GM18867 (cell line): ENCODE measurements at regions not wholly inside any gene's neighbourhood (a gene's known extent, or its start where the extent isn't known, plus 50 kb on each side); places are given as distances from the start of the nearest gene placed in this dataset.

Experiments used
- ATAC-seq: cut with Tn5 transposase; IDR thresholded peaks from one replicate; pipeline ENCODE4 v1.9.1; 2021; ENCODE audit warnings: mild to moderate bottlenecking, moderate library complexity; ENCODE audit not compliant: unreplicated experiment

DNA sequence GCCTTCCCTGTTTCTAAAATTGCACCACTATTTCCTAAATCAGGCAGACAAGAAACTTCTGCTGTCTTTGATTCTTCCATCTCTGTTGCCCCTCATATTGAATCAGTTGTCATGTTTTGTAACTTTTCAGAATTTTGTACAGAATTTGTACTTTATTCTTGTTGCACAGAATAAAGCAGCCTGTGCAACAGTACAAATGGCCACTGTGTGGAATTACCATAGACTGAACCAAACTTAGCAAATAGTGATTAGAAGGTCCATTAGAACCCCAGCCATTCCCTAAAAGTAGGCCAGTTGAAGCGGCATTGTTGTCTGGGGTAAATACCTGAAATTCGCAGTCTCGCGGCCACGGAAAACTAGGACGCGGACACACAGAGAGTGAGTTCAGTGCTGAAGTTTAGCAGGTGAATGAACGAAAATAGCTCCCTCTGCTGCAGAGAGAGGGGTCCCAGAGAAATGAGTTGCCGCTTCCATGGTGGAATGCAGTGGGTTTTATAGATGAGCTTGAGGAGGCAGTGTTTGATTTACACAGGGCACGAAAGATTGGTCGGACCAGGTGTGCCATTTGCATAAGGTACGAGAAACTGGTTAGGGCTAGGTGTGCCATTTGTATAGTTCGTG lies 71.8 kb downstream of the C4orf33 start:
- ATAC-seq, result no peak

DNA sequence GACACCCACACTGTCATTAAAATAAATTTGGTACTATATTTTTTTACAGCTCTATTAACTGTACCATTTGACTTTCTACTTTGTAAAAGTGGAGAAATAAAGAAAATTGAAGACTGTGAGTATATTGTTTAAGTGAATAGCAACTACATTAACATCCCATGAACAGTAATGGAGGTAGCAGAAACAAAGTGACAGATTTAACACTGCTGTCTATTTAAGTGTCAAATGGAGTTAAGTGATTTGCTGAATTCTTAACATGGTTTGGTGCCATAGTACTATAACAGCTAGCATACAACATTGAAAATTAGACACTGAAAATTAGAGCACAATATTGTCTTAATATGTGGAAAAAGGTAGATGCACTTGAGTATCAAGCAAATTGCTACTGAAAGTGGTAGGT lies 76.2 kb downstream of the C4orf33 start:
- no peak for ATAC-seq

DNA sequence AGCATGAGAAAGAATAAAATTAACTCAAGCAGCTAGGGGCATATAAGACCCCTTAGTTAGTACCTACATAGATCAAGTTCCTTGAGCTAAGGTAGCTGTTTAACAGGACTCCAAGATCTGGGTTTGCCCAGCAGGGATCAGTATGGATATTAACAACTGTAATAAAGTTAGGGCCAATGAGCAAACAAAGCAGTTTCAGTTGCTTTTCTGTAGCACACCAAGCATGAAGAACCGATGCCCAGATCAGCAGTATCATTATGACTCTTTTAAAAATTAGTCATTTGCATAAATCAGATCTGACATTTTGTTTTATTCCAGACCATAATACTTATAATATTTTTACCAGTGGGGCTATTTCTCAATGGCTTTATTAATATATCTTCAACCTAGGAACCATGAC lies 80.9 kb downstream of the C4orf33 start:
- peak; percentile 53 for ATAC-seq

DNA sequence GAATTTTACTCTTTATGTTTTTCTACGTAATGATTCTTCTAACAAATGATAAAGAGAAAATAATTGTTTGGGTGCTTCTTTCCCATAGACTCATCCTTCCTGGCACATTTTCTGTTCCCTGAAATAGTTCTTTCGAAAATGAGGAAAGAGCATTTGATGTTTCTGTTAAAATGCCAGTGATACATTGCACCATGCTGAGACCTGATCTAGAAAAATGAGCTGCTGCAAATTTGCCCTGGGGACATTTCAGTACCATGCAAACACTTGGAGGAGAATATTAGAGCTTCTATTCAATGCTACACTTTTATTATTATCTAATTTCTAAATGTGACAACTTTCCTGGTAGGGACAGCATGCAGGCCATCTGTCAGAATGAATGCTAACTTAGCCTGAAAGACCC lies 83.3 kb downstream of the C4orf33 start:
- no peak for ATAC-seq

DNA sequence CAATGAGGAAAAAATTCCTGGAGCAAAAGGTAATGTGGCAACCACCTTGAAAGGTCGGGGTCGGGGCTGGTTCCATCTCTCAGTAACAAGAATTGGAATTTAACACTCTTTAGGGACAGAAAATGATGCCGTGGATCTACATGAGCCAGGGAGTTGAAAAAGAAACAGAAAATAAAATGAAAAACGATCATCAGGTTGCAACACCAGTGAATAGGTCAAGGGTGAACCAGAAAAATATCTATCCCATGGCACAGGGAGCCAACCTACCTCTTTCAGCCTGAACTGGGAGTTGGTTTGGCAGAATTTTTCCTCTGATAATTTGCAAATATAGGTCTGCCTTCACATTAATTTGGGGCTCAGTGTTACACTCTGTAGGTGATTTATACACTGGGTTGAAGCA lies 93.7 kb downstream of the C4orf33 start:
- no peak for ATAC-seq

DNA sequence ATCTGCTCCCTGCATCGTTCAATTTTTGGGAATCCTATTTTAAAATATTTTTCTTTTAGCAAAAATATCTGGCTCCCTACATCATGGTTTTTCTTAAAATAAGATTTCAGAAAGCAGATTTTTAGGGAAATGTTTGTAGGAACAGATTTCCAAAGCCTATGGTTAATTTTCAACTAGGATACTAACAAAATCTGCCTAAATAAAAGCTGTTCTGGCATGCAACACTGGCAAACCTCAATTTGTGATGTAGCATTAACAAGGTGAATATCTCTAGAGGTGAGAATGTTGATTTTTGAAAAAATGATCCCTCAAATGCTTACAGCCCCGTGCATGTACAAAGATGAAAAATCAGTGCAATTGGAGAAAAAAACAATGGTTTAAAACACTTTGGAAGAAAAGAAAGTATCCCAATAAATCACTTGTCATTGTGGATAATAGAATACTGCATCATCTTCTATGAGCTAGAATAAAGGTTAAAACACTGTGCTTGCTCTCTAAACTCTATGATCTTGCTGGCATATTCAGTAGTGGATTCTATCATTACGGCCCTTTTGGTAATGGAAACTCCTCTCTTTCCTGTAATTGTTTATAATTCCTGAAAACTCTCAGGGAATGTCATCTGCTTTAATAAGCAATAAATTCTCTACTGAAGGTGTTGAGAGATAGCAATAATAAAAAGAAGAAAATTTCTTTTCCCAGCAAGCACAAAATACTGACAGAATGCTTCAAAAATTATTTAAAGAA lies 97.6 kb downstream of the C4orf33 start:
- ATAC-seq, result no peak

DNA sequence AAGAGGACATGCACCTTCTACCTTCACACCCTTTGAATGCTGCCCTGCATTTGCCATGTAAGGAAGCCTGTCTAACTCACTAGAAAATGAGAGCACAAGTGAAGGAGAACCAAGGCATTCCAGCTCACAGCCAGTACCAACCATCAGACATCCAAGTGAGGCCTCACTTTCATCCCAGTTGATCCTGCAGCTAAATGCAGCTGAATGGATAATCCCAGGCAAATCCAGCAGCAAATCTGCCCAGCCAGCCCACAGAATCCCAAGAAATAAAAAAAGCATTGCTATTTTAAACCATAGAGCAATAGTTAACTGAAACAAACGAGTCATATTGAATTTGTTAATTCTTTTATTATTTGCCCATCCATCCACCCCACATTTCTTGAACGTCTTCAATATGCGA lies 112.5 kb downstream of the C4orf33 start:
- no peak for ATAC-seq

DNA sequence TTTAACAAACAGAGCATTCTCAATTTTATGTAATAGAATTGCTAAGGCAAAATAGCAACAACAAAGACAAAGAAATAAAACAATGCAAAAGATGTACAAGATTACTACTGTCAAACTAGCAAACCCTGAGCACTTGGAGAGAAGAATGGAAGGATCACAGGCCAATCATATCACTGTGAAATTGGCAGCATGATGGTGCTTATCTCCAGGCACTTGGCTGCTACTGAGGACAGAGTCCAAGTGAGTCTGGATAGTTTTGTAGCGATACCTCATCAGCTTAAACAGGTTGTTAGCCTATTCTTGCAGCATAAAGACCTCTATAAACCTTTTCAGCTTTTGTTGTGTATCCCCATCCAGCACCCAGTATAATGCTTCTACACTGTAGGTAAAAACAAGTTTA lies 117.7 kb downstream of the C4orf33 start:
- no peak for ATAC-seq

DNA sequence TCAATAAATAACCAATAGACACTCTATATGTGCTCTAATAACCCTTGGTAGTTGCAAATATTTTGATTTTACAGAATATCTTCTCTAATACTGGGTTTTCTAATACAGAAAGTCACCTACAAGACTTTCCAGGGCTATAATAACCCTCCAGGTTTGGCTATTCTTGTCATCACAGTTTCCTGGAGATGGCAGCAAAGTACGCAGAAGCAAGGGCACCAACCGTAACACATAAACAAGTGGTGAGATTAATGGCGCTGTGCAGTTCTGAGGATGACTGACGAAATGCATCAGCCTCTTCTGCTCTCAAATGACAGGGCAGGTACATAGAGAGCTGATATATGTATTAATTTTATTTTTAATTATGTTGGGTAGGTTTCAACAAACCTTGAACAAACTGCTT lies 122.4 kb downstream of the C4orf33 start:
- ATAC-seq, result peak; percentile 70

DNA sequence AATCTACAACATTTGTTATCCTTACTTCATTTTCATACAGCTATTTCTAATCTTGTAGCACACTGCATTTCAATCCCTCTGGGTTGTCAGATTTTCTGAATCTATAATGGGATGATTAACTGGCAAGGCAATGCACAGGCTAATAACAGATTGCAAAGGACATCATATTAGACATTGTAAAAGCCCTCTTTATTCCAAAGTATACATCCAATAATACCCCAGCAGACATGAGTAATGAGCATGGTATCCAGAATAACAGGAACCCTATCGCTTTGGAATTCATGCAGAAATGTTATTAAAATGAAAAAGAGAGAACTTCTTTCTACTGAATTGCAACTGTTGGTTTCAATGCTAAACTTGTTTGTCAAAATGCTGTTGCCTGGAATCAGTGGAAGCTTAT lies 122.9 kb downstream of the C4orf33 start:
- no peak for ATAC-seq

DNA sequence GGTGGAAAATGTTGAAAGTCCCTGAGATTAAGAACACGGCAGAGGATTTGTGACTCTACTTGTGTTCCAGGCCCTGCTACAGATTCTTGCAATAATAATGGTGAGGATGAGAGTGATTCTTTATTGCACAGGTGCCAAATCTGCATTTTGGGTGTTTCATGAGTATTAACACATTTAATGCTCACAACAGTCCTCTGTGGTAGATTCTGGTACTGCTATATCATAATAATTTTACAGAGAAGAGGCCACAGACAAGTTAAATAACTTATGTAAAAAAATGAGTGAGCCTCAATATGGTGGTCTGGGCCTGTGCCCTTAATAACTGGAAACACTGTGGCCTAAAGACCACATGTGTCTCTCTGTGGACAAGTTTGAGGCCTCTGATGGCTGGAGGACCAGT lies 124.3 kb downstream of the C4orf33 start:
- ATAC-seq, result no peak

DNA sequence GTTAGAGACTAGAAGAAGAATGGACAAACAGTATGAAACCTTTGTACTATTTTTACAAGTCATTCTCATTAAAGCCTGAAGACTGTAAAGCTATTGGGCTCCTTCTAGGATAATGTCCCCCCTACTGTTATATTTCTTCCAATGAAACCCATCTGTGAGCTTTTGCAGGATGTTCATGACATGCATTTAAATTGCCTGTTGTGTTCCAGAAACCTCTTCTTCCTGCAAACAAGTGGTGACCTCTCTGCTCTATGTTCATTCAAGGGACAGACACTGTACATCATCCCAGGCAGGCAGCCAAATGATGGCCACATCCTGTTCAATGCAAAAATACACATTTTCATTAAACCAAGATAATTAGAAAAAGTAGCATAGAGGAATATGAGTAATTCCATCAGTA lies 128.0 kb downstream of the C4orf33 start:
- ATAC-seq, result no peak

DNA sequence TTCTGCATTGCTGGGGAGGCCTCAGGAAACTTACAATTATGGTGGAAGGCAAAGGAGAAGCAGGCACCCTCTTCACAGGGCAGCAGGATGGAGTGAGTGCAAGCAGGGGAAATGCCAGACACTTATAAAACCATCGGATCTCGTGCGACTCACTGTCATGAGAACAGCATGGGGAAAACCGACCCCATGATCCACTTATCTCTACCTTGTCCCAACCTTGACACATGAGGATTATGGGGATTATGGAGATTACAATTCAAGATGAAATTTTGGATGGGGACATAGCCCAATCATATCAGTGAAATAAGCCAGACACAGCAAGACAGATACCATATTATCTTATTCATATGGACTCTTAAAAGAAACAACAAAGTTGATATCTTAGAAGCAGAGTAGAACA lies 134.9 kb downstream of the C4orf33 start:
- ATAC-seq, result no peak

DNA sequence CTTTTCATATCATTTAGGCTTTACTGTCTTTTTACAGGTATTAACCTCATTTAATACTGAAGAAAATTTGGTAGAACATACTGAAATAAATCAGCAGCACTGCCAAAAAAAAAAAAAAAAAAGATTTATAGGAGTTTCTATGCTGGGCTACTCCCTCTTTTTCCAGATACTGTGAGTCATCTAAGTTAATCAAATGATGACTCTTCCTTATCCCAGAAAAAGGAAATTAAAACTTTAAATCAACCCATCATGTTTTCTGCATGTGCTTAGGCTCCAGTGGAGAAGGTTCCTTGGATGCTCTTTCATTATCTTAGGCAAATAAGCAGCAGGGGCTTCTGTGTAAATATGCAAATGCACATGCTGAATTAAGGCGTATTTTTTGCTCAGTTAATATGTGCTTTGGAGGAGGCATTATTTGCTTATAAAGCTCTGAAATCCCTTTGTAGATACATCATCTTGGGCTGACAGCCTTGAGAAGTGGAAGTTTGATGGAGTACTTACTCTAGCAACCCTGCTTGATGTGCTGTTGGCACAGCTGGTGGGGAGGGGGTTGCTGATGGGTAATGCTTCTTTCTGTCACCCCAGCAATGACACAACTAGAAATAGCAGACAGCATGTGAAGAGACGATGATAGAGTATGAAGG lies 136.1 kb downstream of the C4orf33 start:
- ATAC-seq, result no peak

DNA sequence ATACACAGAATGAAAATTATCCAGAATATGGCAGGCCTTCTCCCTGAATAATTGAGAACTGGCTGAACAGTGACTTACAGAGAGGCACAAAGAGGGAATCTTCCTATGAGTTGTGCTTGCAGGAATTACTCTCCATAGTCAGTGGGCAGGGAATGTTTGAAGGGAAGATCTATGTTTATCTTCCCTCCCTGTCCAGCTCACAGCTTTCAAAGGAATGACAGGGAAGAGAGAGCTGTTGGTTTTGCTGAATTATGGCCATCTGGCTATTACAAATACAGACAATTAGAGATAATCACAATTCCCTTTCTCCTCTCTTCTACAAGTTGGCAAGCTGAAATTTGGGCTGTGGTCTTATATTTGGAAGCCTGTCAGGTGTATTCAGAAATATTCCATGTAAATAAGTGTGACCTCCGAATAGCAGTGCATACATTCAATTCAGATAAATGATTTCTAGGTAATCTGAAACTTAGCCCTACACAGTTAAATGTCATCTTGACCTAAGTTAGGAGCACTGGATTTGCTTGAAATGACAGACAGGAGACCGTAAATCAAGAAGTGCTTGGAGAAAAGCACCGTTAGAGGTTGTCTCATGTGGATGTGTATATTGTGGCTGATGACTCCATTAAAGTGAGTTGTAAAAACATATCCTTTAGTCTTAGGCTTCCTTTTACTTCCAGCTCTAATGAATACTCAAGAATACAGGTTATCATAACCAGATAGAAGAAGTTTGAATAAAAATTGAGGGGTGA lies 136.8 kb downstream of the C4orf33 start:
- no peak for ATAC-seq

DNA sequence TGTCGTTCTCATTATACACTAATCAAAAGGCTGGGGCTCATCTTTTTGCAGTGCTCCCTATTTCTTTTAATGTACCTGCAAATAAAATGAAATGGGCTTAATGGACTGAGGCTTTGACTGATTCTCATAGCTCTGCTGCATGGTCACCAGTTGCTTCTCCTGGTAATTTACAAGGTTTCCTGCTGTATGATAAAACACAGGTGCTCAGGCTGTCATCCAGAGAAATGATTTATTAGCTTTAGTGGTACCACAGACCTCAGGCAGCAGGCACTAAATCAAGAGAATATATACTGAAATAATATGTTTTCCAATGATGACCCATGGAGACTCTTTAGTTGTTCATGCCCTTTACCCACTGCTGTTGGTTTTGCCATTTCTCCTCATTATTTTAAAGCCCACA lies 137.7 kb downstream of the C4orf33 start:
- no peak for ATAC-seq

DNA sequence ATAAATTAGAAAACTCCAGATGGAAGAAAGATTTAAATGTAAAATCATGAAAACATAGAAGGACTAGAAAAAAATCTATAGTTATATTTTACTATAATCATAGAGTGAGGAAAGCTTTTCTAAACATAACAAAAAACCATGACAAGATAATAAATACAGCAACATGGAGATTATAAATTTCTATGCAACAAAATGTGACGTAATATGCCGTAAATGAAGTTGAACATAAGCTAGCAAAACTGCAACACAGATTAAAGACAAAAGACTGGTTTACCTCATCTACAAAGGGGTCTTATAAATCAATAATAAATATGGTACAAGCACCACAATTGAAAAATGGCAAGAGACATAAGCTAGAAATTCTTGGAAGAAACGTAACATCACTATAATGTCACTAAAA lies 140.4 kb downstream of the C4orf33 start:
- no peak for ATAC-seq

DNA sequence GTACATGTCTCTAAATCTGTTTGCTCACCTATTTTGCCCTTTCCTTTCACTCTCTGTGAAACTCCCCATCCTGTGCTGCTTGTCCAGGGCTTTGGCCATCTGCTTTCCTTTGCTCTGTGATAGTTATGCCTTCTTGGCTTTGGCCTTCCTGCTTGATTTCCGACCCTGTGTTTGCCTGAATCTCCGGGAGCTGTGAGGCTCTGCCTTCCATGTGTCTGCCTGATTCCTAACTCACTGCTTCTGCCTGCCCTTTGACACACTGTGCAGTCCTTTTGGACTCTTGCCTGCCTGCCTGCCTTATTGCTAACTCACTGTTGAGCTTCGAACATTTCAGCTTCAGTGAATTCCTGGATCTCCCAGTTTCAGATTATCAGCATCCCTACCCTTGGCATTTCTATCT lies 143.1 kb downstream of the C4orf33 start:
- no peak for ATAC-seq

DNA sequence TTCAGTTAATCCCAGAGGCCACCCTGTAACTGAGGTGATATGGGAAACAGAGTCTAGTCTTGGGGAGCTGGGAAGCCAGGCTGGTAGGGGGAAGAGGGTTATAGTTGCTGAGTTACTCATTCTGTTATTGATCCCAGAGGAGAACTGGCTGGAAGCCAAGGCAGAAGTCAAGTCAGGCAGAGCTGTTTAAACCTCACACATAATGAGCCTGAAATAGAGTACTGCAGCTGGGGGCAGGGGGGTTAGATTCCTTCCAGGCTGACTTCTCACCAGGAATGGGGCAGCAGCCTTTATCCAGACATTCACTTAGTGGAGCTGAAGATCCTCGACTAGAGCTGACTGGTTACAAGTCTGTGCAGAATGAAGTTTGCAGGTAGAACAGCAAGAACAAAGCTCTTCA lies 144.9 kb downstream of the C4orf33 start:
- ATAC-seq, result no peak

DNA sequence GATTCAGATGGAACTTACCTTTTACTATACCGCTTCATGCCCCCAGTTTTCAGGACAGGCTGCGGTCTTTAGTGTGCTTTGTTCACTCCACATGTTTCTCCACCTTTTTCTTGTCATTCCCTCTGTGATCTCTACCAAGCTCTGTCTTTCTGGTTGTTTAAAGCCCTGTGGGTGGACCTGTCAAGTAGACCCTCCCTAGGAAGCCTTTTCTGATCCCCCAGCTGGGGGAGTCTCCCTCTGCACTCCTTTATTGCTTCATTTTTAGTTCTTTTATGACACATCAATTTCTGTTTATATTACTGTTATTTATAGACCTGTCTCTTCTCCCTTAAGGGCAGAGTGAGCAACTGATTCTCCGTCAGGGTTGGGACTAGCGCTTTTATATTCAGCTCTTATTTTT lies 150.2 kb downstream of the C4orf33 start:
- ATAC-seq, result no peak

DNA sequence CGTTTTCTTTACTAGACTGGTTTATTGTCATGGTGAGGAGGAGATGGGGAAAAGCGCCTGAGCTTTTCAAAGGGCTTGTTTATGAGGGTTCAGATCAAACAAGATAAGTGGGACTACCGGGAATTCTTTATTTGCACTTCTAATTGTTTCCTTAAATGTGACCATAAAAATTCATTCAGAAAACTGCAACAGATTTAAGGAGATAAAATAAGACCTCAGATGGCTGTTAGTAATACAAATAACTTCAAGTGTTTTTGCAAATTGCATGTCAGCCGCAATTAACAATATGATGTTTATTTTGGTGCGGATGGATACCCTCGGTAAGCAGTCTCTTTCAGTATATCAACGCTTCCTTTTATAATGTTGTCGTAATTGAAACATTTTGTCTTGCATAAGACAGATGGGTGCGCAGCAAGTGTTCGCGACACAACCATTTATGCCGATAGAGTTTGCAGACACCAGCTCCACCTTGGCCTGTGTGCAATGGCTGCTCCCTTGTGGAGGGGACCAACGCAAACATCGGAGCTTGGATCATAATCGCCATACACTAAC lies 151.0 kb downstream of the C4orf33 start:
- ATAC-seq, result no peak
